ENCODE measurements at regions not wholly inside any gene's neighbourhood (a gene's known extent, or its start where the extent isn't known, plus 50 kb on each side); places are given as distances from the start of the nearest gene placed in this dataset.
"Not testable (repeated sequence)": the region's sequence is repeated elsewhere in the genome, so short reads cannot be mapped to it uniquely, and the experiment has no call there.

DNA sequence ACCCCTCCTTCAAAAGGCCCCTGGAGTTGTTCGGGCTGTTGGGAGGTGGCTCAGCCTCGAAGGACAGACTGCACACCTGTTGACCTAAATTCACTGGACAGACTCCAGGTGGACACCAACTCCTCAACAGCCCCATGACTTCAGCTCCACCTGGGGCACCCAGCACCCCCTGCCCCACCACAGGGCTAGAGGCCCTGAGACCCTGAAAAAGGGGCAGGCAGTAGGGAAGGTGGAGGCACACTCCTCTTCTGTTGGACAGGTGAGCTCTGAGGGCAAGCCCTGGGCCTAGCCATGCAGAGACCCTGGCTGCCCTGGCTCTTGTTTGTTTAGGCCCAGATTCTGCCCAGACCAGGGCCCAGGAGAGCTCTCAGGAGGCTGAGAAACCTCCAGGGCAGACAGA is 409.7 kb upstream of the CAMK1G start:
- H3K27me3 ChIP-seq (ENCODE audit: low read depth); H3K9me3 ChIP-seq; H3K4me1 ChIP-seq; in situ Hi-C loops (cut with MboI; ENCODE audit: low sequenced_read_pairs); DNase-seq (ENCODE audit: low spot score in 2 of 2); H3K4me3 ChIP-seq; H3K36me3 ChIP-seq (replicated peaks): not testable (repeated sequence)

DNA sequence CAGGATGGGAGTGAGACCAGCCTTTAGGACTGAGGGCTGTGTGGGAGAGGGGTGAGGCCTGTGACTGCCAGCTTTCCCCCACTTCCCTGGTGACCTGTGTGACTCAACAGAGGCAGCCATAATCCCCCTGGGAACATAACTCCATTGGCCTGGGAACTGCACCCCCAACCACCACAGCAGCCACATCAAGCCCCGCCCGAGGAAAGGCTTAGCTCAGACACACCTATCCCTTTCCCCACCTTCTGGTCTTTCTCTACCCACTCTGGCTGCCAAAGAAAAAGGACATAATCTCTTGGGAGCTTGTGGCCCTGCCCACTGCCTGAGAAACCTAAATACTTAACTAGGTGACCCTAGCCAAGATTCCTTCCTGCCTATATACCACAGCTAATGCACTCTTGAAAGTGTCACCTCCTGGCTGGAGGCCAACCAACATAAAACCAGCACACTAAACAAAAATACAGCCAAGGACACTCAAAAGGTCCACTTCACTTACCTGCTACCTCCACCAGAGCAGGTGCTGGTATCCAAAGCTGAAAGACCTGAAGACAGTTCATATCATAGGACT is 406.6 kb upstream of the CAMK1G start:
- H3K4me1 ChIP-seq: no peaks in the 10 kb centered on the region
- no peak for DNase-seq (ENCODE audit: low spot score in 2 of 2)
- H3K4me3 ChIP-seq: no peak overlapping the region
- H3K9me3 ChIP-seq: no peaks in the 10 kb centered on the region
- no peaks in the 10 kb centered on the region for H3K27me3 ChIP-seq (ENCODE audit: low read depth)
- no peaks in the 10 kb centered on the region for H3K36me3 ChIP-seq (replicated peaks)
- in situ Hi-C loops (cut with MboI; ENCODE audit: low sequenced_read_pairs): no loop called here

DNA sequence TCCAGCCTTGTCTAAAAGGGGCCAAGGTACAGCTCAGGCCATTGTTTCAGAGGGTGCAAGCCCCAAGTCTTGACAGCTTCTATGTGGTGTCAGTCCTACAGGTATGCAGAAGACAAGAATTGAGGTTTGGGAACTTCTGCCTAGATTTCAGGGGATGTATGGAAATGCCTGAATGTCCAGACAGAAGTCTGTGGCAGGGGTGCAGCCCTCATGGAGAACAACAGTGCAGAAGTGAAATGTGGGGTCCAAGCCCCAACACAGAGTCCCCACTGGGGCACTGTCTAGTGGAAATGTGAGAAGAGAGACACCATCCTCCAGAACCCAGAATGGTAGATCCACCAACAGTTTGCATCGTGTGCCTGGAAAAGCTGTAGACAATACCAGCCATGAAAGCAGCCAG is 400.3 kb upstream of the CAMK1G start:
- in situ Hi-C loops (cut with MboI; ENCODE audit: low sequenced_read_pairs): no loop called here
- no peaks in the 10 kb centered on the region for H3K9me3 ChIP-seq
- H3K27me3 ChIP-seq (ENCODE audit: low read depth): no peaks in the 10 kb centered on the region
- no peaks in the 10 kb centered on the region for H3K4me1 ChIP-seq
- H3K36me3 ChIP-seq (replicated peaks): no peaks in the 10 kb centered on the region
- DNase-seq (ENCODE audit: low spot score in 2 of 2): no peak
- no peak overlapping the region for H3K4me3 ChIP-seq

DNA sequence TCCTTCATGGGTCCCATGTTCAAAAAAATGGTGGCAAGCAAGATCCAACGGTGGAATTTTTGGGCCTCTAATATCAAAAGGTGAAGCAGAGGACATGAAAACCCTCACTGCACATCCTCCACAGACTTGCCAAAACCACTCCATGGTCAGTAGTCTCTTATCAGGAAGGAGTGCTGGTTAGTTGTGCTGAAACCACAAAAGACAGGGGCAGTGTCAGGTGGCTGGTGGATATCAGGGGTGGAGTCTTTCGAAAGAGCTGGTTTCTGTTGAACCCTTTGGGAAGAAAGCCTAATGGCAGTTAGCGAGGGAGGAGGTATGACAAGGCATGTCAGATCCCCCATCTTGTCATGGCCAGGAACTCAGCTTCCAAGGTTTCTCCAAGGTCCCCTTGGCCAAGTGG is 395.9 kb upstream of the CAMK1G start:
- DNase-seq (ENCODE audit: low spot score in 2 of 2): no peak
- Histone ChIP-seq H3K4me3 (no peak overlapping the region), H3K36me3 (replicated peaks) (no peaks in the 10 kb centered on the region), H3K4me1 (no peaks in the 10 kb centered on the region), H3K27me3 (ENCODE audit: low read depth) (no peaks in the 10 kb centered on the region), H3K9me3 (no peaks in the 10 kb centered on the region)
- in situ Hi-C loops (cut with MboI; ENCODE audit: low sequenced_read_pairs): no loop called here

DNA sequence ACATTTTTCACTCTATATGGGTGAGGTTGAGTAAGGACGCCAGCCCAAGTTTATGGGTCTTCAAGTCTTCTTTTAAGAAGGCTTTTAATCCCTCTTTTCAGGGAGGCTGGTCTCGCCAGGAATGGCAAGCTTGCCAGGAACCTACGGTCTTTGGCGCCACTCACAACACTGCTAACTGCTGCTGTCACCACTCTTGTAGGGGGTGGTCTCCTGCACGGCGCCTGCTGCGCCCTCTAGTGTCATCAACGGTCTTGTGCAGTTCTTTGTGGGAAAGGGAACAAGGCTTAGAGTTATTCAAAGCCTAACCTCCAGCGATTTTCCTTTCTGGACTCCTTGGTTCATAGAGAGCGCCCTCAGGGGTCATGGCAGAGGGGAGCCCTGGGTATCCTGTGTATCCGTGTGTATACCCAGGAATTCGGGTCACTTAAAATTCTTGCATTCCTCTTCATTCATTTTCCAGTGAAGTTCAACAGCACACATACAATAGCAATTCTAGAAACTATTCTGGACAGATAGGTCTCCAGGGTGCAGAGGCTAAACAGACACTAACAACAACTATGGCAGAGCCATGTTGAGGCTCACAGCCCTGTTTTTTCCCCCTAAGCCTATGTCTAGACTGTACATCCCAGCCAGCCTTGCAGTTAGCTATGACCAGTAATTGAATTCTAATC is 392.8 kb upstream of the CAMK1G start:
- Histone ChIP-seq H3K27me3 (ENCODE audit: low read depth) (no peaks in the 10 kb centered on the region), H3K36me3 (replicated peaks) (no peaks in the 10 kb centered on the region), H3K4me3 (no peak overlapping the region), H3K4me1 (no peaks in the 10 kb centered on the region), H3K9me3 (no peaks in the 10 kb centered on the region)
- DNase-seq (ENCODE audit: low spot score in 2 of 2): peak; percentile 62 to 75
- in situ Hi-C loops (cut with MboI; ENCODE audit: low sequenced_read_pairs): no loop called here

DNA sequence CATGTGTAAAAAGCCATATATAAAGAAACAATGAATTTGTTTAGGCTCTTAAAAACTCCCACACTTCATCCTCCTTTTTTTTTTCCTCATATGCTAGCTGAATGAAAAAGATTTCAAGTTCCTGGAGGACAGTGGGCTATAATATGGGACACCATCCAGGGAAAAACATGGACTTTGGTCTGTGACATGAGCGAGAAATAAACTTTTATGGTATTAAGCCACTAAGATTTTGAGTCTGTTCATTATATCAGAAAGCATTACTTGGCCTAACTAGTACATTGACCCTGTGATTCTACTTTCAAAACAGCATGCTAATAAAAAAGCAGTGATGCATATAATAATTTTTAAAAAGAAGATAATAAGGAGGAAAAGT is 392.3 kb upstream of the CAMK1G start:
- no peak overlapping the region for H3K4me3 ChIP-seq
- no peak for DNase-seq (ENCODE audit: low spot score in 2 of 2)
- 0 out of 2 replicates have a peak, but pooled peaks cover 3% of the 10 kb centered on the region for H3K9me3 ChIP-seq
- no peaks in the 10 kb centered on the region for H3K27me3 ChIP-seq (ENCODE audit: low read depth)
- H3K36me3 ChIP-seq (replicated peaks): no peaks in the 10 kb centered on the region
- no peaks in the 10 kb centered on the region for H3K4me1 ChIP-seq
- in situ Hi-C loops (cut with MboI; ENCODE audit: low sequenced_read_pairs): no loop called here

DNA sequence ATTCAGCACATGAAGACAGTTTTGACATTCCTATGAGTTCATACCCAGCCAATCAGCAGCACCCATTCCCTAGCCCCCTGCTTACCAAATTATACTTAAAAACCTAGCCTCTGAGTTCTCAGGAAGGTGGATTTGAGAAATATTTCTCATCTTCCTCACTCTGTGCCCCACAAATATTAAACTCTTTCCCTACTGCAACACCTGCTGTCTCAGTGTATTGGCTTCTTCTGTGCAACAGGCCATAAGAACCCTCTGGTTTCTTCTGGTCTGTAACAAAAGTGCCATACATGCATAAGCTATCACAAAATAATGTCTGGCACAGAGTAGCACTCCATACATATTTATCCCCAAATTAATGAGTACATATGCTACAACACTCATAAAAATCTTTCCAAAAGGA is 387.4 kb upstream of the CAMK1G start:
- in situ Hi-C loops (cut with MboI; ENCODE audit: low sequenced_read_pairs): no loop called here
- Histone ChIP-seq H3K4me1 (no peaks in the 10 kb centered on the region), H3K27me3 (ENCODE audit: low read depth) (no peaks in the 10 kb centered on the region), H3K36me3 (replicated peaks) (no peaks in the 10 kb centered on the region), H3K9me3 (0 out of 2 replicates have a peak, but pooled peaks cover 3% of the 10 kb centered on the region), H3K4me3 (no peak overlapping the region)
- DNase-seq (ENCODE audit: low spot score in 2 of 2): no peak

DNA sequence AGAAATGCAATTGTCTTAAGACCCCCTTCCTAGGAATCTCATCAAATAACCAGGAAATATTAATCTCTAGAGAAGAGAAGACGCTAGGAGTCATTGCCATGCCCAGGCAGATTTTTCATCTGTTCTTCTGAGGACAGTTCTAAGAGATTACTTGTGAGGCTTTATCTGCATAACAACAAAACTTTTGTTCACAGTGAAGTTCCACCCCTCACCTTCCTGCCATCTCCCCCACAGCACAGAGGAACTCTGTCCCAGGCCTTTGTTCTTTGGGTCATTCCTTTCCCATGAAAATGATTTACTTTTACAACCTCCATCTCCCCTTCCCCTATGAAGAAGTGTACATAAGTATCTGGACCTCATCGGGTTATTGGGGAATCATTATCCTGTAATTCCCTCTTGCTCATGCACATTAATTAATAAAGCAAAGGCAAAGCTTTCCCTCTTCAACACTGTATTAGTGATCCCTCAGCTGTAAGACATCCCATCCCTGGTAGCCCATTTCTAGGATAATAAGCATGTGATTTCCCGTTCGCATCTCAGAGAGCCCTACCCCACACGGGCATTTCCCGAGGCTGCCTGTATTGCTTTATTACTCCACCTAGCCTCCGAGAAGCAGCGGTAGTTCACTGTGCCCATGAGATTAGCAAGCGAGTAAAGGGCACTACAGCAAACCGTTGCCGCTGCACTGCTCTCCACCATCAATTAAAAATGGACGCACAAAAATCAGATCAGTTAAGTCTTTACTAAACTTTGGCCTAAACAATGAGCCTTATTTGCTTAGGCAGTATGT is 384.4 kb upstream of the CAMK1G start:
- in situ Hi-C loops (cut with MboI; ENCODE audit: low sequenced_read_pairs): no loop called here
- no peaks in the 10 kb centered on the region for H3K4me1 ChIP-seq
- no peak overlapping the region for H3K4me3 ChIP-seq
- H3K27me3 ChIP-seq (ENCODE audit: low read depth): peaks cover 4% of the 10 kb centered on the region
- no peaks in the 10 kb centered on the region for H3K36me3 ChIP-seq (replicated peaks)
- 0 out of 2 replicates have a peak, but pooled peaks cover 3% of the 10 kb centered on the region for H3K9me3 ChIP-seq
- no peak for DNase-seq (ENCODE audit: low spot score in 2 of 2)

DNA sequence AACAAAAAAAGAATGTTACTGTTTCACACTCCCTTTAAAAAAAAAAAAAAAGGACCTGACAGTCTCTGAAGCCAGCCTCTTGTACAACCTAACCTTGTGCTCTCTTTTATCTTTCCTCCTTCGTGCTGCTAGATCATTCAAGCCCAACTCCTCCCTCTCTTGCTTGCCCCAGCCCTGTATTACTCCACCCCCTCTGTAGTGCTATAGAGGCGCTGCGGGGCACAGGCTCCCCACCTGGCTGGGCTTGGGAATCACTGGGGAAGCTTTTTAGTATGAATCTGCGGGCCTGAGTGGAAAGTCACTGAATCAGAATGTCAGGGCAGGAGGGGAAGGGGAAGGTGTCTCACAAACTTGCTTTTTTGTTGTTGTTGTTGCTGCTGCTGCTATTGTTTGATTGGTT is 383.7 kb upstream of the CAMK1G start:
- in situ Hi-C loops (cut with MboI; ENCODE audit: low sequenced_read_pairs): no loop called here
- Histone ChIP-seq H3K4me1 (no peaks in the 10 kb centered on the region), H3K9me3 (0 out of 2 replicates have a peak, but pooled peaks cover 3% of the 10 kb centered on the region), H3K27me3 (ENCODE audit: low read depth) (peaks cover 9% of the 10 kb centered on the region), H3K36me3 (replicated peaks) (no peaks in the 10 kb centered on the region), H3K4me3 (no peak overlapping the region)
- peak in 1 of 2 experiments; percentile 28 for DNase-seq (ENCODE audit: low spot score in 2 of 2)

DNA sequence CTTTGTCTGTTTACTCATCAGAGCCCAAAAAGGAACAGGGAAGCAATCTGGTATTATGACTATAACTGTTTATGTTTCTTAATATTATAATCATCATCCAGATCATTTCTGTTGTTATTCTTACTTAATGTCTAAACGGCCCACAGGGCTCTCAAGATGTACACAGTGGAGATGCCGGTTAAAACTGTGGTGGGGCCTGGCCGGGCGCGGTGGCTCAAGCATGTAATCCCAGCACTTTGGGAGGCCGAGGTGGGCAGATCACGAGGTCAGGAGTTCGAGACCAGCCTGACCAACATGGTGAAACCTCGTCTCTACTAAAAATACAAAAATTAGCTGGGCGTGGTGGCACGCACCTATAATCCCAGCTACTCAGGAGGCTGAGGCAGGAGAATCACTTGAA is 381.2 kb upstream of the CAMK1G start:
- H3K9me3 ChIP-seq; H3K36me3 ChIP-seq (replicated peaks); H3K4me1 ChIP-seq; H3K4me3 ChIP-seq; DNase-seq (ENCODE audit: low spot score in 2 of 2); in situ Hi-C loops (cut with MboI; ENCODE audit: low sequenced_read_pairs): not testable (repeated sequence)
- peaks cover 18% of the 10 kb centered on the region for H3K27me3 ChIP-seq (ENCODE audit: low read depth)

DNA sequence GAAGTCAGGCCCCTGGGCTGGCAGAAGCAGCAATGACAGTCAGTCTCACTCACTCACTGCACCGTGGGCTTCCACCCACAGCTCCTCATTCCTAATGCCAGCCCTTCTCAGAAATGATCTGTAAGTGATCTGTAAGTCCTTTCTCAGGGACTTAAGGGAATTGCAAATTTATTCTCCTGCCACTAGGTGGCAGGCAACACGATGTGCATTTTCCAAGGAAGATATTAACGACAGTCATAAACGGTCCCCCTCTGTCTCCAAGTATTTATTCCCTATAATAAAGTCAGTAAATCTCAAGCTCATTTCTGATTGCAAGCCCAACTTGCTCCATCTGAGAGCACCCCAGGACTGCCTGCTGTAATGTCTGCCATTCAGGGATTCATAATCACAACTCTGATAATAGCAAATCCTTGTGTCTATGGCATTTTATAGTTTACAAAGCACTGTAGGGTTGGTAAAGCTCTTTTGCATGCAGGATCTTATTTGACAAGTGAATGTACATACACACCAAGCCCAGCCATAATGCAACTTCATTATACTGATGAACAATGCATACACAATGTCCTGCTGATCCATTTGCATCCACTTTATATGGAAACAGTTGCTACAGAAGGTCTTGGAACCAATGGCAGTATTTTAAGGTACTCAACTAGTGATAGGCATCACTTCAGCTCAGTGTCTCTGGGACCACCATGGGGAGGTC is 380.5 kb upstream of the CAMK1G start:
- H3K9me3 ChIP-seq: no peaks in the 10 kb centered on the region
- H3K36me3 ChIP-seq (replicated peaks): no peaks in the 10 kb centered on the region
- H3K27me3 ChIP-seq (ENCODE audit: low read depth): peaks cover 22% of the 10 kb centered on the region
- no peak overlapping the region for H3K4me3 ChIP-seq
- in situ Hi-C loops (cut with MboI; ENCODE audit: low sequenced_read_pairs): no loop called here
- DNase-seq (ENCODE audit: low spot score in 2 of 2): peak; percentile 29 to 68
- H3K4me1 ChIP-seq: no peaks in the 10 kb centered on the region

DNA sequence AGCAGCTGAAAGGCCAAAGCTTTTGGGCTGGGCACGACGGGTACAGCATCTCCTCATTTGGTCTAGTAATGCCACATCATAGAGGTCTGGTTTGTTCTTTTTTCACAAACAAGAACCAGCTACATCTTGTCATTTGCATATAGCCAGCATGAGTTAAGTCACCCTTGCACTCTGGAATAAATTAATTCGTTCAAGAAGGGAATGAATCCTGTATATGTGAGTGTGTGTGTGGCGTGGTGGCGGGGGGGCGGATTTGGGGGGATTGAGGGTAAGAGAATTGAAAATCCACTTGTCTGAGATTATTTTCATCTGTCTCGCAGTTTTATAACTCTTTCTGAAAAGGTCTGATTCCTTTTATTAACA is 380.0 kb upstream of the CAMK1G start:
- in situ Hi-C loops (cut with MboI; ENCODE audit: low sequenced_read_pairs): no loop called here
- Histone ChIP-seq H3K9me3 (no peaks in the 10 kb centered on the region), H3K27me3 (ENCODE audit: low read depth) (peaks cover 27% of the 10 kb centered on the region), H3K4me1 (no peaks in the 10 kb centered on the region), H3K36me3 (replicated peaks) (no peaks in the 10 kb centered on the region), H3K4me3 (no peak overlapping the region)
- DNase-seq (ENCODE audit: low spot score in 2 of 2): no peak

DNA sequence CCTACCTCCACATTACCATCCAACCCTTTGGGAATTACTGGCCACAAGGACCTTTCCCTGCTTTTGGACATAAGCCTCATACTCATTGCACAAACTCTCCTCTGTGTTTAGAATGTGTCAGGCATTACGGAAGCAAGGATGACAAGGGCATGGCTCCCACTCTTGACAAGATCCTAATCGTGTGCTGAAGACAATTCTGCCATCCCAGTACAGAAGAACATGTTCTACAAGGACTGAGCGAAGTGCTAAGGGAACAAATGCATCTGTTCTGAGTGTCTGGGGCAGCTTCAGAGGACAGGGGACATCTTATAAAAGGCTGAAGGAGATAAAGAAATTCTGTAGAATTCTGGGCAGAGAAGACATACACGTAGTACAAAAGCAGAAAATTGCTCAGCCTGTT is 378.5 kb upstream of the CAMK1G start:
- H3K4me3 ChIP-seq: no peak overlapping the region
- peaks cover 37% of the 10 kb centered on the region for H3K27me3 ChIP-seq (ENCODE audit: low read depth)
- in situ Hi-C loops (cut with MboI; ENCODE audit: low sequenced_read_pairs): no loop called here
- no peaks in the 10 kb centered on the region for H3K36me3 ChIP-seq (replicated peaks)
- DNase-seq (ENCODE audit: low spot score in 2 of 2): no peak
- no peaks in the 10 kb centered on the region for H3K4me1 ChIP-seq
- H3K9me3 ChIP-seq: no peaks in the 10 kb centered on the region
